ENCODE measurements at regions not wholly inside any gene's neighbourhood (a gene's known extent, or its start where the extent isn't known, plus 50 kb on each side); places are given as distances from the start of the nearest gene placed in this dataset.

GRCh38 chr13:40252676-40253075 is 413.8 kb downstream of the FOXO1 start:
- TF ChIP-seq EZH2phosphoT487 (IDR thresholded peaks at IDR 0.05), result no peak
- TF ChIP-seq, protein P1, sequence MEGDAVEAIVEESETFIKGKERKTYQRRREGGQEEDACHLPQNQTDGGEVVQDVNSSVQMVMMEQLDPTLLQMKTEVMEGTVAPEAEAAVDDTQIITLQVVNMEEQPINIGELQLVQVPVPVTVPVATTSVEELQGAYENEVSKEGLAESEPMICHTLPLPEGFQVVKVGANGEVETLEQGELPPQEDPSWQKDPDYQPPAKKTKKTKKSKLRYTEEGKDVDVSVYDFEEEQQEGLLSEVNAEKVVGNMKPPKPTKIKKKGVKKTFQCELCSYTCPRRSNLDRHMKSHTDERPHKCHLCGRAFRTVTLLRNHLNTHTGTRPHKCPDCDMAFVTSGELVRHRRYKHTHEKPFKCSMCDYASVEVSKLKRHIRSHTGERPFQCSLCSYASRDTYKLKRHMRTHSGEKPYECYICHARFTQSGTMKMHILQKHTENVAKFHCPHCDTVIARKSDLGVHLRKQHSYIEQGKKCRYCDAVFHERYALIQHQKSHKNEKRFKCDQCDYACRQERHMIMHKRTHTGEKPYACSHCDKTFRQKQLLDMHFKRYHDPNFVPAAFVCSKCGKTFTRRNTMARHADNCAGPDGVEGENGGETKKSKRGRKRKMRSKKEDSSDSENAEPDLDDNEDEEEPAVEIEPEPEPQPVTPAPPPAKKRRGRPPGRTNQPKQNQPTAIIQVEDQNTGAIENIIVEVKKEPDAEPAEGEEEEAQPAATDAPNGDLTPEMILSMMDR (IDR thresholded peaks at IDR 0.05), result no peak
- no peak for TF ChIP-seq EZH2 (IDR thresholded peaks at IDR 0.05)
